Iris pigment epithelial cell (primary cell): ENCODE measurements at regions not wholly inside any gene's neighbourhood (a gene's known extent, or its start where the extent isn't known, plus 50 kb on each side); places are given as distances from the start of the nearest gene placed in this dataset.

ENCODE experiments used
- DNase-seq: peaks from one replicate; pipeline ENCODE4 v3.0.0-alpha.2; 2011; ENCODE audit warnings: low read depth

DNA sequence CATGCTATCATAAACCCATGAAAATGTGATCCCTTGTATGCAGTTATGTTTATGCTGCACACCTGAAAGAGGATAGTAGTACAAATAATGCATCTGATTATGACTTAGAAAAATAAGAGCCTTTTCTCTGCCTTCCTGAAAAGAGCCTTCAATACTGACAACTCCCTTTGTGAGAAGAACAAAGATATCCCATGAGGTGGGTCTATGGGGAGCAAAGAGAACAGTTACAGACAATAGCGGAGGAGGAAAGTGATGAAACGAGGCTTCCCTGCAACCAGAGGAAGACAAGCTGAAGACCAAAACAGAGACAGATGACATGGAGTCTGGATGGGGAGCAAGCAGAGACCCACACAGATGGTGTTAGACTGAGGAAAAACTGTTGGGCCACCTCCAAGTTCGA is 598.3 kb upstream of the PLXNA2 start:
- DNase-seq, result no peak

DNA sequence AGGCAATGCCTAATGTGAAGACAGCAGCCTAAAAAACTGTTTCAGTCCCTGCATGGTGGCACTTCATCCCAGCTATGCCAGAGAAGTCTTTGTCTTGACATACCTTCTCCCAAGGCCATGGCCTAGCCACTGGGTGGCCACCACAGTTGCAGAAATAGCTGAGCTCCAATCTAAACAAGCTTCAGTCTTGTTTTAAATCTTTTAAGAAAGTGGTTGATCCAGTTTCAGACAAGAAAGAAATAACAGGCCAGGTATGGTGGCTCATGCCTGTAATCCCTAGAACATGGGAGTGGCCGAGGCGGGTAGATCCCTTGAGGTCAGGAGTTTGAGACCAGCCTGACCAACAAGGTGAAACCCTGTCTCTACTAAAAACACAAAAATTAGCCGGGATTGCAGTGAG is 600.0 kb upstream of the PLXNA2 start:
- no peak for DNase-seq

GRCh38 chr1:208848854-208849253 is 604.7 kb upstream of the PLXNA2 start:
- no peak for DNase-seq

DNA sequence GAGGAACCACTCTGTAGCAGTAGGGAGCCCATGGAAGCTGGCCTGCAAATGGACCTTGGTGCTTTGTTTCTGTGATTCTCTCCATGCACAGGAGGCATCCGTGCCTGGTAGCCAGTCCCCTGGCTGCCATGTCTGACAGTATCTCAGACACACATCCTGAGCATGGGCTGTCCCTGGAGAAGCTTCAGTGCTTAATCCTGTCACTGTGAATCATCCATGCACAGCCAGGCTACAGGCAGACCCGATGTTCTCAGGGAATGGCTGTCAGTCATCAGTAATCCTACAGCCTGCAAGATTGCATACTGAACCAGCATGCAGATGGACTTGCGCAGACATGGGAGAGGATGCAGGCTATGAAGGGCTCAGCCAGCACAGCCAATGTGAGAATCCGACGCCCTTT is 606.3 kb upstream of the PLXNA2 start:
- no peak for DNase-seq

GRCh38 chr1:208851366-208851765 is 607.2 kb upstream of the PLXNA2 start:
- no peak for DNase-seq

DNA sequence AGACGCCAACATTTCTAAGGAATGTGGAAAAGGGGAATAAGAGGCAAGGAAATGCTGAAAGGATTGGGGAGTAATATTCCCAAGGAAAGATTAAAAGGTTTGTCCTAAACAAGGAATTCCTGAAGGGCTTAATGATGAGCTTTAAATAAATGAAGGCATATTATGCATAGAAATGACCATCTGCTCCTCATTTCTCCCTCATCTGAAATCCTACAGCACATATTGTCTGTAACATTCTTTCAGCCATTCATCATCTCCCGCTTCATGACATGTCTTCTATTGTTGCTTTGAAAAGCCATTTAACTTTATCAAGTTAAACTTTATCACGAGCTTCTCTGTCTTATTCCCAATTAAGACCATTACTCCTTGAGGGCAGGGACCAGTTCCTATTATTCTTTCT is 608.7 kb upstream of the PLXNA2 start:
- DNase-seq, result no peak

GRCh38 chr1:208855403-208855802 is 611.2 kb upstream of the PLXNA2 start:
- DNase-seq, result no peak

DNA sequence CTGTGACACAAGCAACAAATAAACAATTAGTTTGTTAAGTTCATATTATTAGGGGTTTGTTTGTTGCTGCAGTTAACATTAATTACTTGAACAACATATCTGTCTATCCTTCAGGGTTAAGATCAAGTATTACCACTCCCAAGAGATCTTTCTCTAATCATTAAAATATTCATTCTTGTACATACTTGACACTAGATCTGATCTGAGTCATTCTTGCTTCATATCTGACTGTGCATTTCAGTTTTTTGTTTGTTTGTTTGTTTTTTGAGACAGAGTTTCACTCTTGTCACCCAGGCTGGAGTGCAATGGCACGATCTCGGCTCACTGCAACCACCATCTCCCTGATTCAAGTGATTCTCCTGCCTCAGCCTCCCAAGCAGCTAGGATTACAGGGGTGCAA is 613.3 kb upstream of the PLXNA2 start:
- no peak for DNase-seq

DNA sequence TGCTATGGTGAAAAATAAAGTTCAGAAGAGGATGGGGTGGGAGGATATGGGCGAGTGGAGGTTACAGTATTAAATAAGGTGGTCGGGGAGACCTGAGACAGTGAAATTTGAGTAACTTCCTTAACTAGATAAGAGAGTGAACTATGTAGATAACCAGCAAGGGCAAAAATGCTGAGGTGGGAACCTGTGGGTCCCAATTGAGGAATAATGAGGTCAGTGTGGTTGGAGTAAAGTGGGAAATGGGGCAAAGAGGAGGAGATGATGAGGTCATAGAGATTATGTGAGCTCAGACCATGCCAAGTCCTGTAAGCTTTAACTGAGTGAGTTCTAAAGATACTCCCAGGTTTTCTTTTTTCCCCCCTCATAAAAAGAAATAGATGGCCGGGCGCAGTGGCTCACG is 614.6 kb upstream of the PLXNA2 start:
- no peak for DNase-seq

DNA sequence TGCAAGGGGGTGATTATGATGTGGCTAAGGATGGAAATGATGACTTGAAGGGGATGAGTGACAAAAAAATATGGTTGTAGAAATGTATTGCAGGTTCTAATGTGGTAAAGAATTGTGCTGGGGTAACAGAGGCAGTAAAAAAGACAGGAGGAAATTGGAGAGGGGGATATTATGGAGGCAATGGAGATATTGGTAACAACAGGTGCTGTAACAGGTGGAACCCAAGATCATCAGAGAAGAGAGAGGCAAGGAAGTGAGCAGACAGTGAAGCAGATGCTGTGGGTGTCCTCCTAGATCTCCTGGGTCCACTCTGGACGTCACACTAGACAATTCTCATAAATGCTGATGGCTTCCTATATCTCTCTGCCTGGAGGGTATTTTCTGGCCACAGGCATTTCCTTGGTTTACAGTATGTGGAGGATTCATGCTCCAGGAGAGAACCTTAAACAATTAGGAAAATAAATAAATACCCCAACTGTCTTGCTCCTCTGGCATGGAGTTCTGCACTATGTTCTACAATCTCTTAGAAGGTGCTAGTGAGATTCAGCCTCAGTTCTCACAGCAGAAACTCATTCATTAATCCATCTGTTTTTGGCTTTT is 620.3 kb upstream of the PLXNA2 start:
- DNase-seq, result no peak

- no peak for DNase-seq
Observed at GRCh38 chr1:208866386-208866955, 622.3 kb upstream of the PLXNA2 start.

DNA sequence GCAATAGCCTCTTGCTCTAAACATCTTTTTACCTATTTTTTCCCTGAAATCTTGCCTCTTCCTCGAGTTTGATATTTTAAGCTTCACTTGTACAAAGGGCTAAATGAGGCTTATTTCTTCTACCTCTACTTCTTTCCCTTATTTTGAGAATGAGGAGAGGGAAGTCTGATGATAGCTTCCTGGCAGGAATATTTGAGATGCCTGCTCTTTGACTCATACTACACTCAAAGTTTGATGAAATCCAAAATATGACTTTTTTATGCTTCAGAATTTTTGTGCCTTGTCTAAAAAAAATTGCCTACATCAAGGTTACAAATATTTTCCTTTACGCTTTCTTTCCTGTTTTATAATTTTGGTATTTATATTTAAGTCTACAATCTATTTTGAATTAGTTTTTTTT is 624.4 kb upstream of the PLXNA2 start:
- peak; percentile 1 for DNase-seq

DNA sequence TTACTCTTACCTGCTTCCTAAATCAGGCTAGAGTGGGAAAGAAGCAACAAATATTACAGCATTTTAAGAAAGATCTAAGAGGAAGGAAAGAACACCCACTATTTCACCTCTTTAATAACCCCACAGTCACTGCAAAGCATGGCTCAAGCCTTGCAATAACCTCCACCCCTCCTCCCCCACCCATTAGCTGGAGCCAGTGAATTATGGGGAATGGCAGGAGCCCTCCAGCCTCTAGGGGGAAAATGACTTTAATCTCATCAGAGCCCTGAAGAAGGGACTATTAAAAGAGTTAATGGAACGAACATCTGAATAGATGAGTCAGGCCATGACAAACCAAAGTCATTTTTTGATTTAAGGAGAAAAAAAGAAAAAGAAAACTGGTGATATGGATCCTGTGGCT is 630.7 kb upstream of the PLXNA2 start:
- DNase-seq, result no peak

- no peak for DNase-seq
Observed at GRCh38 chr1:208879022-208879421, 634.8 kb upstream of the PLXNA2 start.

- no peak for DNase-seq
Observed at GRCh38 chr1:208880433-208881100, 636.4 kb upstream of the PLXNA2 start.

DNA sequence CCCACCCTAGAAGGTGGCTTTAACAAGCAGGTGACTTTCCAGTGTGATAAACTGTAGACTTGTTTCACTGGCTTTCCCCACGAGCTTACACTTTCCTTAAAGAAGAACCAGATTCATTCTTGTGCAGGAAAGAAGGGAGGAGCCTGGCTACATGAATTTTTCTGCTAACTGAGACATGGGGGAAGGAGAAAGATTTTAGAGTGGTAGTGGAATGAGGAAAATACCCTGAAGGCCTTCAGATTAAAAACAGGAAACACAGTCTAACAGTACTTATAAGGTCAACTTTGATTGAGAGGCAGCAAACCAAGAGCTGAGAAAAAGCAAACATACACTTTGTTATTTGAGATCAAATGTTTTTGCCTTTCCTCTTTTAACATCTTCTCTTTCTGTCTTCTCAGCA is 640.9 kb upstream of the PLXNA2 start:
- DNase-seq, result no peak

- no peak for DNase-seq
Observed at GRCh38 chr1:208885650-208886049, 641.5 kb upstream of the PLXNA2 start.

DNA sequence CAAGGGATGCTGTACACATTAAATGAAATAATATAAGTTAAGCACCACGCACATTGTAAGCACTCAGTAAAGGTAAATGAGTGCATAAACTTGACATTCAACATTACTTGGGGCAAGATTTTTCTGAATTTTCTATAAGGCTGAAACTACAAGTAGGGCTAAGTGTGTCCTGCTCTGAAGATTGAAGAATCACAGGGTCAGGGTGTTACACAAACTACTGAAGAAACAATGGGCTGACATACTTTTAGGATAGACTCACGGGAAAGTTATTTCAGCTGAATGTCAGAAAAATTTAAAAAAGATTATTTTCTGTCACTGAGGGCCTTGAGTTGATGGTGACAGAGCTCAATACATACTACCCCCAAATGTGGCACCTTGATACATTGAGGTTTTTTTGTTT is 644.2 kb upstream of the PLXNA2 start:
- no peak for DNase-seq

GRCh38 chr1:208892147-208892546 is 648.0 kb upstream of the PLXNA2 start:
- no peak for DNase-seq

DNA sequence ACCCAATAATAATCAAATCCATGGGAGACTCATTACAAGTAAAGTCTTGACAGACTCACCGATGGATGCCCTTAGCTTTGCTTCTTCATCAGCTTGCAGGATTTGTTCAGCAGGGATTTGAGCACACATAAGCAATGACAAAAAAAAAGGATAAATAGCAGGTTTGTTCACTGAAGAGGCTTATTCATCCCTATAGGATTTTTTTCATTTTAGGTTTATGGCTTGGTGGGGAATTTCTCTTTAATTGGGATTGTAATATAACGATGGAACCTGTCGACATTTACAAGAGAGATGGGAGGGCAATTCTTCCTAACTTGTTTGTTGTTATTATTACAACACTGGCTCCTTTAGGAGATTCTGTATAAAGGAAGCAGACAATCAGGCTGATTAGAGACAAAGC is 649.1 kb upstream of the PLXNA2 start:
- DNase-seq, result no peak

- DNase-seq, result no peak
Observed at GRCh38 chr1:208895181-208895580, 651.0 kb upstream of the PLXNA2 start.

GRCh38 chr1:208895820-208896219 is 651.6 kb upstream of the PLXNA2 start:
- DNase-seq, result no peak

DNA sequence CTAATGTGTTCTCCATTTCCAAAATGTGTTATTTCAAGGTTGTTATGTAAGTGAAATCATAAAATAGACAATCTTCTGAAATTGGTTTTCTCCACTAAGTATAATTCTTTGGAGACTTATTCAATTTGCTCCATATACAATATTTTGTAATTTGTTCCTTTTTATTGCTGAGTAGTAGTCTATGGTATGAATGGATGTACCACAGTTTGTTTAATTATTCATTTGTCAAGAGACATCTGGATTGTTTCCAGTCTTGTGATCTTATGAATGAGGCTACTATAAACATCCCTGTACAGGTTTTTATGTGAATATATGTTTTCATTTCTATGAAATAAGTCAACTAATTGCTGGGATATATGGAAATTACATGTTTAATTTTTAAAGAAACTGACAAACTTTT is 652.6 kb upstream of the PLXNA2 start:
- no peak for DNase-seq

GRCh38 chr1:208899438-208899837 is 655.3 kb upstream of the PLXNA2 start:
- DNase-seq, result no peak
